PC-9 (cell line): ENCODE measurements at regions not wholly inside any gene's neighbourhood (a gene's known extent, or its start where the extent isn't known, plus 50 kb on each side); places are given as distances from the start of the nearest gene placed in this dataset.

ENCODE experiments used
- EZH2 ChIP-seq: fragments of 200-600 bp; sonication (generic); IDR thresholded peaks from 2 replicates; pipeline ENCODE4 v1.8.0; 2017; ENCODE audit warnings: antibody characterized with exemption, low read depth
- TF ChIP-seq, protein P1 (sequence below): fragments of 200-600 bp; sonication (generic); conservative IDR thresholded peaks from 2 replicates; pipeline ENCODE4 v1.6.1; 2017; ENCODE audit warnings: mixed run types, antibody characterized with exemption, mild to moderate bottlenecking, moderate library complexity

DNA sequence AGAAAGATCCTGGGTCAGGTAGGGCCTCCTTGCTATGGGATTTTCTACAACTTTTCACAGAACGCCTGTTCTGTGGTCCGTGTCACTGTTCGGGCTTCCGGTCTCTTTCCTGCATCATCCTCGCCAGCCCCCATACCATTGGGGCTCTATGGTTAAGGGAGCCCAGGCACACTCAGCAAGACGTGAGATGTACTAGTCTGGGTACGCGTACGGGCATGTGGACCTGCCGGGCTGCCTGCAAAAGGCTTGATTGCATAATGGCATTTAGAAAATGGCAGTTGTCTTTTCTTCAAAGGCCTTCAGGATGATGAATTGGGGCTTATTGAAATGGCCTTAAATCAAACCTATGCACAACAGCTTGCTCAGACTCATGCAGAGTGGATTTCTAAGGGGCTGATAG lies 86.7 kb downstream of the CNGA2 start:
- TF ChIP-seq, protein P1, sequence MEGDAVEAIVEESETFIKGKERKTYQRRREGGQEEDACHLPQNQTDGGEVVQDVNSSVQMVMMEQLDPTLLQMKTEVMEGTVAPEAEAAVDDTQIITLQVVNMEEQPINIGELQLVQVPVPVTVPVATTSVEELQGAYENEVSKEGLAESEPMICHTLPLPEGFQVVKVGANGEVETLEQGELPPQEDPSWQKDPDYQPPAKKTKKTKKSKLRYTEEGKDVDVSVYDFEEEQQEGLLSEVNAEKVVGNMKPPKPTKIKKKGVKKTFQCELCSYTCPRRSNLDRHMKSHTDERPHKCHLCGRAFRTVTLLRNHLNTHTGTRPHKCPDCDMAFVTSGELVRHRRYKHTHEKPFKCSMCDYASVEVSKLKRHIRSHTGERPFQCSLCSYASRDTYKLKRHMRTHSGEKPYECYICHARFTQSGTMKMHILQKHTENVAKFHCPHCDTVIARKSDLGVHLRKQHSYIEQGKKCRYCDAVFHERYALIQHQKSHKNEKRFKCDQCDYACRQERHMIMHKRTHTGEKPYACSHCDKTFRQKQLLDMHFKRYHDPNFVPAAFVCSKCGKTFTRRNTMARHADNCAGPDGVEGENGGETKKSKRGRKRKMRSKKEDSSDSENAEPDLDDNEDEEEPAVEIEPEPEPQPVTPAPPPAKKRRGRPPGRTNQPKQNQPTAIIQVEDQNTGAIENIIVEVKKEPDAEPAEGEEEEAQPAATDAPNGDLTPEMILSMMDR, result no peak
- no peak for TF ChIP-seq EZH2
